ENCODE measurements at regions not wholly inside any gene's neighbourhood (a gene's known extent, or its start where the extent isn't known, plus 50 kb on each side); places are given as distances from the start of the nearest gene placed in this dataset.

GRCh38 chr14:38941488-38941887 lies 161.5 kb downstream of the SEC23A start:
- TF ChIP-seq CTCF (conservative IDR thresholded peaks at IDR 0.05) (no peak), EZH2 (IDR thresholded peaks at IDR 0.05; ENCODE audit: low read depth) (no peak)
